ENCODE measurements at regions not wholly inside any gene's neighbourhood (a gene's known extent, or its start where the extent isn't known, plus 50 kb on each side); places are given as distances from the start of the nearest gene placed in this dataset.

- DNase-seq = no peak
These were observed 172.8 kb upstream of the PLEKHG7 start for GRCh38 chr12:92529944-92530343.

DNA sequence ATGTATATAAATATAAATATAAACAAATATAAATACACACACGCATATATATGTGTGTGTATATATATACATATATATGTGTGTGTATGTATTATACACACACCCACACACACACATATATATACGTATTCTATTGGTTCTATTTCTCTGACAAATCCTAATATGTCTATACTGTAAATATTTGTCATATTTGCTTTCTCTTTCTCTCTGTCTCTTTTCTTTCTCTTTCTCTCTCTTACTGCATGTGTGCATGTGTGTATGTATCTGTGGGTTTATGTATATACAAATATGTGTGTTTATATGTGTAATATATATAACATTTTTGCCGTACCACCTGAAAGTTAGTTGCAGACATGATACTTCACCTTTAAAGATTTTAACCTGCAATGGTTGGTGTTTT is 174.2 kb upstream of the PLEKHG7 start:
- no peak for DNase-seq

DNA sequence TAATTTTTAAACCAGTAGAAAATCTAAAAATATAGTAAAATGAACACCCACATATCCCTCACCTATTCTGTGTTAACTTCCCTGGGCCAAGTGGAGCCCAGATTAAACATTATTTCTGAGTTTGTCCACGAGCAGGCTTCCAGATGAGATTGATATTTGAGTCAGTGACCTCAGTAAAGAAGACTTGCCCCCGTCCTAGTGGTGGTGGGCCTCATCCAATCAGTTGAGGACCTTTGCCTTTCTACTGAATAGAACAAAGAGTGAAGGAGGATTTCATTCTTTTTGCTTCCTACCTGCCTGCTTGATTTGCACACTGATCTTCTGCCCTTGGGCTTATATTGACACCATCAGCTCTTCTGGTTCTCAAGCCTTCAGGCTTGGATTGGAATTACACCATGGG is 174.7 kb upstream of the PLEKHG7 start:
- DNase-seq = no peak

DNA sequence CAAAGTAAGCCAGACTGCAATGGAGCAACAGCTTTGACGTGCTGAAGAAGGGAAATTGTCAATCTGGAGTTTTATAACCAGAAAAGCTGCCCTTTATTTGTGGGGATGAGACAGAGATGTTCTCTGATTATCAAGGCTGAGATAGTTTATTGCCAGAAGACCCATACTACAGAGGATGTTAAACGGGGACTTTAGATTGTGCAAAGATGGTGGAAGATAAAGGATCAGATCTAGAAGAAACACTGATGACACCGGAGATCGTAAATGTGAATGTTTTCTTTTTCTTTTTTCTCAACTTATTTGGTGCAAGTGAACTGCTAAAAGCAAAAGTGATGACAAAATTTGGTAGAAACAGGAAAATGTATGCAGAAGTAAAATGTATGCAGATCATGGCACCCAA is 178.3 kb upstream of the PLEKHG7 start:
- DNase-seq = no peak

GRCh38 chr12:92520511-92520910 is 182.3 kb upstream of the PLEKHG7 start:
- no peak for DNase-seq

DNA sequence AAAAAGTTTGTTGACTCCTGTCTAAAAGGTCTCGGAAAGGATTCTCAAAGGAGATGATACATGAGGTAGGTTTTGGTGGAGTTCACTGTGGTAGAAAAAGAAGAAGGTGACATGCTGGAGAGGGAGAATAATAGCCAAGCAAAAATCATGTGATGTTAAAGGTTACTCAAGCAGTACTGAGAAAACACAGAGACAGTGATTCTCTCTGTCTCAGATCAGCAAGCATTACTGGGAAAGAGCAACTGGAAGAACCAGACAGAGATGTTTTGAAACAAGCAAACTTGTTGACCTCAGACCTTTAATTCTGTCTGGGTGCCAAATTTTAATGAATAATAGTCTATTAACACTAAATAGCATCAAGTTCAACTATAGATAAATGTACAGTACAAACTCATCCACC is 183.5 kb upstream of the PLEKHG7 start:
- DNase-seq = no peak

GRCh38 chr12:92518071-92518470 is 184.7 kb upstream of the PLEKHG7 start:
- no peak for DNase-seq

DNA sequence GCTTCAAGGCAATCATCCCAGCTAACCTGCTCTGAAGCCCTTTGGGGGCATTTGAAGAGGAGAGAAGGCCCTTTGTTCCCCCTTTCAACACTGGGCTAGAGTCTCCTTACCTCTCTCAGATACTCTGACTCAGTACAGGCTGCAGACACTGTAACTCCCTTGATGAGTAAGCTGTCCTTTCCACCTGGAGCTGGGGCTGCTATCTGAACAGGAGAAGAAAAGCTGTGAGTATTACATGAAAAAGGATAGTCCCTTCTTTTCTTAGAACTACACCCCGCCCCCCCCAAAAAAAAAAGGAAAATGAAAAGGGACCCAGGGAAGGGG is 186.6 kb upstream of the PLEKHG7 start:
- DNase-seq = no peak

DNA sequence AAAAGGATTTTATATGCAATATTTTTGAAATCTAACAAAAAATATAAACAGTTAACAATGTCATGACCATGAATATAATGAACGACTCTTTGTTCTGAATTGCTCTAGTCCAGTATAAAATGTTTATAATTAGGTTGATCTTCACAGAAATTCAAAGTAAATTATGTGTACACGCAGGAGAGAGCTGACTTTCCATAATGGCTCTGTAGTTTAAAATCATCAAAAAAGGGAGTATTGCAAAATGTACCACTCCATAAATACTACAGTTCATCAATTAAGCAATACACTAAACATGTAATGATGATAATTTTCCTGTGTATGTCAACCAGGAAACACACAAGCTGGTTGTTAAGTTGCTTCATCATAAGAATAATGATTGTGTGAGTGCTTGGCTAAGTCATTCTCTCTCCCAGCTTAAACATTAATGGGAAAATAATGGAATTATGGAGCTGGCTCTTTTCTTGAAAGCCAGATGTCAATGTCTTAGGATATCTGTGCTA is 189.5 kb upstream of the PLEKHG7 start:
- DNase-seq = no peak

DNA sequence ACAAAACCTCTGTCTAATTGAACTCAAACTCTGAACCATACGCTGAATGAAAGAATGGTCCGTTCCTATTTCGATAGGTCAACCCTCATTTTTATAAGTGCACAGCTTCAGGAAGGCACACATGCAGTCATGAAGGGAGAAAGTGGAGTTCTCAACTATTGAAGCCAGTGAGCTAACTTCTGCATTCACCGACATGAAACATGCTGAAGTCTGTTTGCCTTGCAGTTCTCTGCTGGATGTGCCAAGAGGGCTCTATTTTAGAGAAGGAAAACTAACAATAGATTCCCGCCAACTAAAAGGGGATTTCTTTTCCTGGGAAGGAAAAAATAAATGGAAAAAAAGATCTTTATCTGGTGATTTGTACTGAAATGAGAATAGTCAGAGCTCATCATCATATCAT is 191.0 kb upstream of the PLEKHG7 start:
- no peak for DNase-seq

- no peak for DNase-seq
These were observed 193.5 kb upstream of the PLEKHG7 start for GRCh38 chr12:92509156-92509738.

GRCh38 chr12:92506891-92507290 is 195.9 kb upstream of the PLEKHG7 start:
- no peak for DNase-seq

DNA sequence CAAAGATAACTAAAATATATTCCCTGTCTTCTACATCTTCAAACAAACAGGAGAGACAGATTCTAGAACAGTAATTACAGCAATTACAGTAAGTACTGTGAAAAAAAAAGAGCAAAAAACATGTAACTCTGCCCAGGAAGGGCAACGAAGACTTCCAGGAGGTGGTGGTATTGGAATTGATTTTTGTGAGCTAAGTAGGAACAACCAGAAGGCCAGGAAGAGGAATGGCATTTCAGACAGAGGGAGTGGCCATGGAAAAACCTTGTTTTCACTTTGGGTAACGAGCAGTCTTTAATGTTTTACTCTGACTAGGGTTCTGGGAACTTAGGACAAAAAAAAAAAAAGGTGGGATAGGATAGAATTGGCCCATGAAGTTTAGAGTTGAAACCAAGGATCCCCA is 196.3 kb upstream of the PLEKHG7 start:
- no peak for DNase-seq

GRCh38 chr12:92505254-92506231 is 197.2 kb upstream of the PLEKHG7 start:
- peak; percentile 36 for DNase-seq

DNA sequence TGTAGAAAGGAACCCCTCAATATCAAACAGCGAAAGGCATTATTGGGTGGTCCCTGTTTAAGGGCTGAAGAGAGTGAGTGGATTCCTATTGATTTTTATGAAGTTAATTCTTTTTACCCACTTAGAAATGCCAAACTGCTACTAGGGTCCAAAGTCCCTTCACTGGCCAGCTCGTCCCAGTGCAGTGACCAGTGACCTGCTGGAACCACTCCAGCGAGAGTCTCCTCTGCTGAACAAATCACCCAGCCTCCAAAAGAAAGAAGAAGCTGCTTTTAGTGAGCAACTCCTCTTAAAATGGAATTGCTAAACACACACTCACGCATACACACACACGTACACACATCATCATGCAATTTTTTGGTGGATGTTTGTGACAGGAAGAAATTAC is 198.2 kb upstream of the PLEKHG7 start:
- no peak for DNase-seq

GRCh38 chr12:92503971-92504593 is 198.7 kb upstream of the PLEKHG7 start:
- DNase-seq = no peak

DNA sequence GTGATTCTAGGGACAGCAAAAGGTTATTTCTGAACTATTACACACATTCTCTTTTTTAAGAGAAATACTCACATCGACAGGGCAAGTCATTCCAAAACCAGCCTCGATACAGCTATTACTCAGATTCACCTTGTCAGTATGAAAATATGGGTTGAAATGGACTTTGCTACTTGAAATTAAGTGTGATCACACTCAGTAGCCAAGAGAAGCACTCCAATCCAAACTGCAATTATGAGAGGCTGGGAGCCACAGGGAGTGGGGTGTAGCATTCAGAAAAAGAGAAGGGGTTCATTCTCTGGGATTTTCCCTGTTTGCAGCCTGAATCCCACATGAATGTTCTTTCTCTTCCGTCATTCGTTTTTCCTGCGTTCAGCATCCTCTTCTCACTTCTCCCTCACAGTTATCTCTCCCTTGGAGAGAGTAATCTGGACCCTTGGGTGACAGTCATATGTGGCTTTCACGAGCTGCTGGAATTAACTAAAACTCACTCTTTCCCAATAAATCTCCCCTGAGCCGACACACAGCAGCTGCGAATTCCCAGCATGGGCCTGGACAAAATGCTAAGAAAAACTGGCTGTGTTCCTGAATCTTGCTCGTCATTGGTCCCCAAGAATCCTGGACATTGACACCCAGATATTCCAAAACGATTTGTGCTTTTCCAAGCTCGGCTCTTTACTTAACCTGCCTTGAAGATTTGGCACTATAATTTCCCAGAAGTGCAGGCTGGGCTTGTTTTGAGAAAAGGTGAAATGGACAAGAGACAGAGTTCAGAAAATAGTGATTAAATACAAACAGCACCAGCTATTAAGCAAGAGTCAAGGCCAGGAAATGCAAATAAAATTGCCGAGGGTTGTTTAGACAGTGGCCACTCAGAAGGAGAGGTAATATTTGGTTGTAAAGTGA is 199.5 kb upstream of the PLEKHG7 start:
- no peak for DNase-seq

- no peak for DNase-seq
These were observed 200.3 kb upstream of the PLEKHG7 start for GRCh38 chr12:92502417-92503028.

DNA sequence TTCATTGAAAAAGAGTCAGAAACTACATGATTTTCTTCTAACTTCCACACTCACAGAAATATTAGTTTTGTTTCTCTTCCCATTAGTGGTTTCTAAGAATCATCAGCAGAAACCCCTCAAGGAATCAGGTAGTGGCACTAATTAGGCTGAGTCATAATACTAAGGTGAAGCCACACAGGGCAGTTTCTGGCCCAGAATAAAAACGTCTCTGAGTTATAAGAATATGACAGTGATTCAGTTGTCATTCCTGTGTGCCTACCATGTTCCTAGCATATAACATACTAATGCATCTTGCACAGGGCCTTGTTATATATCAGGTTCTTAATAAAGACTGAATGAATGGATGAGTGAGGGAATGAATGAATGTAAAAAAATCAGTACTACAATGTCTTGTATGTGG is 206.0 kb upstream of the PLEKHG7 start:
- no peak for DNase-seq

DNA sequence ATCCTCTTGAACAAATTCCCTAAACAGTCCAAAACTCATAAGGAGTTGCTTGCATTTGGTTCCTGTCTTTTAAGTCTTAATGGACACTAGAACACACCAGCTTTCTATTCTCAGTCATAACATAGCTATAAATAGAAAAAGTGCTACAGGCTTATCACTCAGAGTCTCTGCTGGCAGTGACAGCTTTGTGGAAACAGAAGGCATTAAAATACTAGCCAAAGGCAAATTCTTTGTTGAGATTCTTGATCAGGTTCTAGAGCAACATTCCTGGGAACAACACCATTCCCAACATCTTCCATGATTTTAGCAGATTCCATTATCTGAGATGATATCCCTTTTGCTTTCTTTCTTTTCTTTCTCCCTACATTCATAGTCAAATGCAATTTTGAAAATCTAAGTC is 207.7 kb upstream of the PLEKHG7 start:
- DNase-seq = no peak

DNA sequence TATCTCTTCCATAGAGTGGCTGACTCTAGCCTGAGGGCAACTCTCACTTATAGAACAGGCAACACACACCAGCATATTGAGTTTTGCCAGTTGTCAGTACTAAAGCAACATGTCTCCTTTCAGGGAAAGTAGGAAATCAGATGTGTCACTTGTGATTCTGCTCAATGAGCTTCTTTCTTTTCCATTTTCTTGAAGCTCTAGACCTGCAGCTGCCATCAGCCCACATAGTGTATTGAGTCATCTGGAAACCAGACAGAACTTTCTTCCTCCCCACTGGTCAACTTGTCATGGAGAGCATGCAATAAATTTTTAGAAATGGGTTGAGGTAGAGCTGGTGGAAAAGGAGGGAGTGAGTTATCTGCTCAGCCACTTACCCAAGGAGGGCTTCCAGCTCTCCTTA is 209.0 kb upstream of the PLEKHG7 start:
- no peak for DNase-seq

- DNase-seq = no peak
These were observed 209.8 kb upstream of the PLEKHG7 start for GRCh38 chr12:92492995-92493394.

- no peak for DNase-seq
These were observed 210.5 kb upstream of the PLEKHG7 start for GRCh38 chr12:92492291-92492690.

Data from fibroblast of skin of right quadriceps (primary cell).